Adipocyte (in vitro differentiated cells): ENCODE measurements at regions not wholly inside any gene's neighbourhood (a gene's known extent, or its start where the extent isn't known, plus 50 kb on each side); places are given as distances from the start of the nearest gene placed in this dataset.

Source experiments
- DNase-seq: peaks from one replicate; pipeline ENCODE4 v3.0.0-alpha.2; 2015; ENCODE audit warnings: low read depth
- H3K27me3 ChIP-seq: replicated peaks from 2 replicates; pipeline ENCODE4 v1.7.0; 2013; ENCODE audit warnings: mild to moderate bottlenecking, low read length, moderate library complexity; ENCODE audit not compliant: control insufficient read depth, insufficient read depth
- H3K36me3 ChIP-seq: 2 replicates; pipeline ENCODE4 v1.7.0; 2013; ENCODE audit warnings: low read length, mild to moderate bottlenecking, moderate library complexity; ENCODE audit not compliant: control insufficient read depth, insufficient read depth, severe bottlenecking
- H3K4me1 ChIP-seq: 2 replicates; pipeline ENCODE4 v1.7.0; 2013; ENCODE audit warnings: mild to moderate bottlenecking, low read length, moderate library complexity; ENCODE audit not compliant: control insufficient read depth, insufficient read depth
- H3K4me3 ChIP-seq: 2 replicates; pipeline ENCODE4 v1.7.0; 2013; ENCODE audit warnings: mild to moderate bottlenecking, low read length, moderate library complexity
- H3K9ac ChIP-seq: 2 replicates; pipeline ENCODE4 v1.7.0; 2013; ENCODE audit warnings: mild to moderate bottlenecking, low read length, moderate library complexity
- H3K9me3 ChIP-seq: 2 replicates; pipeline ENCODE4 v1.7.0; 2013; ENCODE audit warnings: mild to moderate bottlenecking, low read length, moderate library complexity; ENCODE audit not compliant: control insufficient read depth

DNA sequence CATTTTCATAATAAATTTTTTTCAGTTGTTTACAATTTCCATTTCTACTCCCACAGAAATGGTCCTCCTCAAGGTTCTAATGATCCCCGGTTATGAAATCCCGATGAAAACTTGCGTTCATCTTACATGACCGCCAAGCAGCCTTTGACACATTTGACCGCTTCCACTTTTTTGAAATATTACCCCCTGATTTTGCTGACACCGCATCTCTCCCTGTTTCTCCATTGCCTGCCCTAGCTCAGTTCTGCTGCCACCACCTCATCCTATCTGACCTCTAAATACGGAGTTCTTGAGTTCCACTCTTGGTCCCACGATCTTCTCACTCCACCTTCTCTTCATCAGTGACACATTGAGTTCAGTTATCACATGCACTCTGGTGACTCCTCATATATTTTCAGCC lies 74.1 kb downstream of the SLC35B3 start:
- Histone ChIP-seq H3K36me3 (no peaks in the 10 kb centered on the region), H3K4me1 (no peaks in the 10 kb centered on the region), H3K27me3 (peaks cover 3% of the 10 kb centered on the region), H3K9me3 (peaks cover 2% of the 10 kb centered on the region), H3K4me3 (no peak overlapping the region), H3K9ac (no peak overlapping the region)
- DNase-seq, result no peak

- Histone ChIP-seq H3K4me1 (no peaks in the 10 kb centered on the region), H3K9ac (no peak overlapping the region), H3K4me3 (no peak overlapping the region), H3K27me3 (no peaks in the 10 kb centered on the region), H3K9me3 (no peaks in the 10 kb centered on the region), H3K36me3 (no peaks in the 10 kb centered on the region)
- no peak for DNase-seq
Measured at GRCh38 chr6:8352966-8353340, 82.4 kb downstream of the SLC35B3 start.

DNA sequence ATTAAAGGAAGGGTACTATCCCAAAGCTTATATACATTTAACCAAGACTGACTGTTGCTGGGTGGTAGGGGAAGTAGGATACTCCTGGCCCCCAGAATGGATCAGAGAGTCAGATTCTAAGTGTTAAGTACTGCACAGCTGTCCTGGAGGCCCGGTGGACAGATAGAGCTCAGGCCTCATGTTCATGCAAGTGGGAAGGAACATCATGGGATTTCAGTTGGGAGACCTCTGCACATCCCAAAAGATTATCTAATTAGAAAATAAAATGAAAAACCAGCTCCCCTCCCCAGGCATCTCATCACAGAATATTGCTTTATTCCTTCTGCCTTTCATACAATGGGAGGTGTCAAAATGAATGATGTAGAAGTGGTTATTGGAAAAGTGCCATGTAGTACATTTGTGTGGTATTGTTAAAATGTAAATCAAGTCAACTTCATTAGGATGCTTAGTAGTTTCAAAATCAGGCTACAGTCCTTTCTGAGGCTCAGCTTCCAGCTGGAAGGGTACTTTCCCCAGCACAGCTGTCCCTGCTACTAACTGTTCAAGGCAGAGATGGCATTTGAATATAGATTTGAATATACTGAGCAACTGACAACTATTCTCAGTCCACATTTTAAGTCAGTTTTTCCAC lies 82.9 kb downstream of the SLC35B3 start:
- no peak overlapping the region for H3K9ac ChIP-seq
- H3K27me3 ChIP-seq, result no peaks in the 10 kb centered on the region
- no peaks in the 10 kb centered on the region for H3K36me3 ChIP-seq
- no peaks in the 10 kb centered on the region for H3K9me3 ChIP-seq
- H3K4me3 ChIP-seq, result no peak overlapping the region
- no peaks in the 10 kb centered on the region for H3K4me1 ChIP-seq
- no peak for DNase-seq

- H3K9ac ChIP-seq, result no peak overlapping the region
- no peaks in the 10 kb centered on the region for H3K9me3 ChIP-seq
- H3K36me3 ChIP-seq, result no peaks in the 10 kb centered on the region
- no peaks in the 10 kb centered on the region for H3K27me3 ChIP-seq
- no peaks in the 10 kb centered on the region for H3K4me1 ChIP-seq
- DNase-seq, result no peak
- no peak overlapping the region for H3K4me3 ChIP-seq
Measured at GRCh38 chr6:8343600-8343999, 91.7 kb downstream of the SLC35B3 start.

- Histone ChIP-seq H3K36me3 (no peaks in the 10 kb centered on the region), H3K4me3 (no peak overlapping the region), H3K9ac (no peak overlapping the region), H3K27me3 (no peaks in the 10 kb centered on the region), H3K9me3 (no peaks in the 10 kb centered on the region), H3K4me1 (no peaks in the 10 kb centered on the region)
- DNase-seq, result no peak
Measured at GRCh38 chr6:8342241-8342819, 93.0 kb downstream of the SLC35B3 start.

- no peak overlapping the region for H3K9ac ChIP-seq
- H3K27me3 ChIP-seq, result no peaks in the 10 kb centered on the region
- H3K9me3 ChIP-seq, result no peaks in the 10 kb centered on the region
- no peak for DNase-seq
- H3K36me3 ChIP-seq, result no peaks in the 10 kb centered on the region
- H3K4me1 ChIP-seq, result no peaks in the 10 kb centered on the region
- H3K4me3 ChIP-seq, result no peak overlapping the region
Measured at GRCh38 chr6:8337147-8337546, 98.2 kb downstream of the SLC35B3 start.

DNA sequence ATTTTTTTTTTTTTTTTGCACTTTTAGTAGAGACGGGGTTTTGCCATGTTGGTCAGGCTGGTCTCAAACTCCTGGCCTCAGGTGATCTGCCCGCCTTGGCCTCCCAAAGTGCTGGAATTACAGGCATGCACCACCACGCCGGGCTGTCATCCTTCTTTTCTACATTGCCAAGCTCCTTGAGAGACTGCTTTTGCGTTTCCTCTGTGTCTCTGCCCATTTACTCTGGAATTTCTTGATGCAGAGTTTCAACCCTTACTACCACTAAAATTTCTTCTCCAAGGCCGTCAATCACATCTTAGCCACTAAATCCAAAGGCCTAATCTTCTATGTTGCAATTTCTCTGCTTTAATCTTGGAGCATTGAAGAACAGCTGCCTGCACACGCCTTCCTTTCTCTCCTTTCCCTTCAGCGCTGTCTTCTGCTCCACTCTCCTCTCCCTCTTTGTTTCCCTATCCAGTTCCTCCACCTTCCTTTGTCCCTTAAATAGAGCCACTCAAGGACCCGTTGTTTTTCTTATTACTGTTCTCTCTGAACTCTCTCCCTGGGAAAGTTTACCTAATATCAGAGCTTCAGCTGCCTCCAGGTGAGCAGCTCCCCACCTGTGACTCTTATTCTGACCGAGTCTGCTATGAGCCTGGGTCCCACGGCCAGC lies 98.8 kb downstream of the SLC35B3 start:
- no peak for DNase-seq
- Histone ChIP-seq H3K36me3 (no peaks in the 10 kb centered on the region), H3K9ac (no peak overlapping the region), H3K9me3 (no peaks in the 10 kb centered on the region), H3K4me3 (no peak overlapping the region), H3K4me1 (no peaks in the 10 kb centered on the region), H3K27me3 (no peaks in the 10 kb centered on the region)

DNA sequence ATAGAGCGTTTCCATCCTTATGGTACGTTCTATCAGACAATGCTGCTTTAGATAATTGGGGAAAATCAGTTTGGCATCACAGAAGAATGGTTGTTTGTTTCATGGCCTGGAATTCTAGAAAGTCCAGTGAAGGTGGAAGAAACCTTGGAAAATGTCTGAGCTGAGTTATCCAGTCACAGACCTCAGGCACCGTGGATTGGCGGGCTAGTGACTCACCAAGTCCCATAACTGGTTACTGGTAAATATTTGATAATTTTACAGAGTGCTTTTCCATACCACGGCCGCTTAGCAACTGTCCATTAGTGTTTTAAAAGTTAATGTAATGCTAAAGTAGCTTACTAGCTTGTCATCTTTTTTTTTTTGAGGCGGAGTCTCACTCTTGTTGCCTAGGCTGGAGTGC lies 99.4 kb downstream of the SLC35B3 start:
- Histone ChIP-seq H3K4me3 (no peak overlapping the region), H3K4me1 (no peaks in the 10 kb centered on the region), H3K9me3 (no peaks in the 10 kb centered on the region), H3K36me3 (no peaks in the 10 kb centered on the region), H3K27me3 (no peaks in the 10 kb centered on the region), H3K9ac (no peak overlapping the region)
- no peak for DNase-seq

- Histone ChIP-seq H3K9me3 (no peaks in the 10 kb centered on the region), H3K9ac (no peak overlapping the region), H3K36me3 (no peaks in the 10 kb centered on the region), H3K27me3 (no peaks in the 10 kb centered on the region), H3K4me3 (no peak overlapping the region), H3K4me1 (no peaks in the 10 kb centered on the region)
- DNase-seq, result no peak
Measured at GRCh38 chr6:8335381-8335780, 100.0 kb downstream of the SLC35B3 start.

DNA sequence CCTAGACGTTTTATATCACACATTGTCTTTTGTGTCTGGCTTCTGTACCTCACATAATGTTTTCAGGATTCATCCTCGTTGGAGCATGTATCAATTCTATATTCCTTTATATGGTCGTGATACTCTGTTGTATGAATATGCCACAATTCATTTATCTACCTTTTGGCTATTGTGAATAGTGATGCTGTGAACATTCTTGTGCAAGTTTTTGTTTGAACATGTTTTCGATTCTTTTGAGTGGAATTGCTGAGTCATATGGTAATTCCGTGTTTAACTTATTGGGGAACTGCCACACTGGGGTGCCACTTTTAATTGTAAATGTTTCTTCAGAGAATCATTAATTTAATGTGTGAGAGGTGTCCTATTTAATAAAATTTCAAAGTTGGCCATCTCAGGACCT lies 101.2 kb downstream of the SLC35B3 start:
- Histone ChIP-seq H3K4me3 (no peak overlapping the region), H3K36me3 (no peaks in the 10 kb centered on the region), H3K27me3 (no peaks in the 10 kb centered on the region), H3K9ac (no peak overlapping the region), H3K9me3 (no peaks in the 10 kb centered on the region), H3K4me1 (no peaks in the 10 kb centered on the region)
- DNase-seq, result no peak

- Histone ChIP-seq H3K9ac (no peak overlapping the region), H3K27me3 (no peaks in the 10 kb centered on the region), H3K4me3 (no peak overlapping the region), H3K4me1 (no peaks in the 10 kb centered on the region), H3K9me3 (no peaks in the 10 kb centered on the region), H3K36me3 (no peaks in the 10 kb centered on the region)
- no peak for DNase-seq
Measured at GRCh38 chr6:8329562-8329961, 105.8 kb downstream of the SLC35B3 start.
